Activated CD4-positive, CD25-positive, alpha-beta regulatory T cell treated with anti-CD3 and anti-CD28 coated beads, Interleukin-2, amount 50 U/mL, for 24 hours (primary cell): ENCODE measurements at regions not wholly inside any gene's neighbourhood (a gene's known extent, or its start where the extent isn't known, plus 50 kb on each side); places are given as distances from the start of the nearest gene placed in this dataset.

ENCODE experiments used
- ATAC-seq, 2 donors: fragments of 150-1000 bp; cut with Tn5 transposase; one replicate each; pipeline ENCODE4 v1.10.0; 2021; ENCODE audit warnings: mild to moderate bottlenecking in 1 of 2, moderate library complexity in 1 of 2

DNA sequence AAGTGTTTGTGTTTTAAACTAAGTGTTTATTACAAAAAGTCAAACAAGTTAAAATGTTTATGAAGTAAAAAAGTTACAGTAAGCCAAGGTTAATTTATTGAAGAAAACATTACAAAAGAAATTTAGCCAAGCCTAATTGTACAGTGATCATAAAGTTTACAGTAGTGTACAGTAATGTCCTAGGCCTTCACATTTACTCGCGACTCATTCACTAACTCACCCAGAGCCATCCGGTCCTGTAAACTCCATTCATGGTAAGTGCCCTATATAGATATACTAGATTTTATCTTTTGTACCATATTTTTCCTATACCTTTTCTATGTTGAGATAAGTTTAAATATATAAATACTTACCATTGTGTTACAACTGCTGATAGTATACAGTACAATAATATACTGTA is 481.8 kb upstream of the TENM4 start:
- ATAC-seq: no peak

DNA sequence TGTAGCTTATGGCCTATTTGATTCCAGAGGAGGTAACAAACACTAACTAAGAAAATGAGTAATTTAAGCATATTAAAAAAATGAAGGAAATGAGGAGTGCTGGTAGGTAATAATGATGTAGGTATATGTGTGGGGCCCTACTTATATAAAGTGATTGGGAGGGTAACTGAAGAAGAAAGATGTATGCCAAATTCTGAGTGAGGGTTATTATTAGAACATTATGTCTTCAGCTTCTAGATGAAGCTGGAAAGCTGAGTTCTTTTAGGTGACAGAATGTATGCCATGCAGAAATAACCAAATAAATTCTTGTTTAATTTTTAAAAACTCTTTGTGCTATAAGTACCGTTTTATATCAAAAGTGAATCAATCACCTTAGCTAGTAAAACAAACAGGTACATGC is 479.6 kb upstream of the TENM4 start:
- no peak for ATAC-seq

DNA sequence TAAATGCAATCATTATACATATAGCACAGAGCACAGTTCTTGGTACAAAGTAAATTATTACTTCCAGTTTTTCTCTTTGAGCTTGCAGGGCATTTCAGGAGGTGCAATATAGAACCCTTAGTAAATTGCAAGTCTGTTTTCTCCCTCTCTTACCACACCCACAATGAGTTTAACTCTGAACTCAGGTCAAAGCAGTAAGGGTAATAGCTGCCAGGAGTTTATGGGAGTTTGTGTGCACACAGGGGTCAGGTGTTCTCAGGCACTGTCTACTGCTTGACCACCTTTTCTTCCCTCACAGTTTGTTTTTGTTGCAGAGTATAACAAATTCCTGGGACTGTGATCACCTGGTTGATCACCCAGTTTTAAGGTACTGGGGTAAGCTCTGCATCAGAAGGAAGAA is 478.5 kb upstream of the TENM4 start:
- no peak for ATAC-seq

DNA sequence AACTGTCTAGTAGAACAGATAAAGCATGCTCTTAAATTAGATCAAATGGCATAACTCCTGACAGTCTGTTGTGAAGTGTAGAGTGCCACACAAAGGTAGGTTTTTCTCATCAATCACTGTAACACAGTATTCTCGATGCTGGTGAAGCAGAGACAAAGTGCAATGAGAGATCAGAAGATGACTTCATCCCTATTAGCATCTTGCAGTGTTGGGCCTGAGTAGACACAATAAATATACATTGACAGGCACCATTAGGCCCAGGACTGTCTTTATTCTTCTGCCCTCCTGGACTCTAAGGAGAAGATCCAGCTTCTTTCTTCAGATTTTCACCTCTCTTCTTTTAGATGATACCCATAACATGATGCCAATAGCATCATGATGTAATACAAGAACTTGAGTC is 478.0 kb upstream of the TENM4 start:
- no peak for ATAC-seq

DNA sequence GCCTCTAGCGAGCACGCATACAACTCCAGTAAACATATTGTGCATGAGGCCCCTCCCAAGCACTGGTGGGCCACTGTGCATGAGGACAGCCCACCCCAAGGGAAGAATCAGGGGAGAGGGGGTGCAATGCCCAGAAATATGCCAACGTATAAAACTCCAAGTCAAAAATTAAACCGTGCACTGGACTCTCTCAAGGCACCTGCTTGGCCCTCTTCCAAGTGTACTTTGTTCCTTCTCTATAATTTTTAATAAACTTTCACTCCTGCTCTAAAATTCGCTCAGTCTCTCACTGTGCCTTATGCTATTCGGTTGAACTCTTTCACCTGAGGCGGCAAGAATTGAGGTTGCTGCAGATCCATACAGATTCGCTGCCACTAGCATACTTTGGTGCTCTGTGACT is 465.3 kb upstream of the TENM4 start:
- ATAC-seq: no peak

DNA sequence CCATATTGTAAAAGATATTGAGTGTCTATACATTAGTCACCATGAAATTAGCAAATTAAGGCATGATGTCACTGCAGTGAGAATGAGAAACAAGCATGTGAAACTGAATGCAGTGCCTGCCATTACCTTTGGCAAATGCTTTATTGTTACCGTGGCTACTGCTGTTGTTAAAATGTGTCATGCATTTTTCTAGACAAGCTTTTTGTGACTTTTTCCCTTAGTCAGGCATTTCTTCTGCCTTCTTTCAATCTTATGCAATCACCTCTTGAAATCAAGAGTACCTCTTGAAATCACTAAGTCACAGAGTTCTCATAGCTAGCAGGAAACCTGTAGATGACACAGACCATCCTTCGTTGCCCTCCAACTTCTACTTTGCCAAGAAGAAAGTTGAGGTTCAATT is 461.7 kb upstream of the TENM4 start:
- no peak for ATAC-seq

DNA sequence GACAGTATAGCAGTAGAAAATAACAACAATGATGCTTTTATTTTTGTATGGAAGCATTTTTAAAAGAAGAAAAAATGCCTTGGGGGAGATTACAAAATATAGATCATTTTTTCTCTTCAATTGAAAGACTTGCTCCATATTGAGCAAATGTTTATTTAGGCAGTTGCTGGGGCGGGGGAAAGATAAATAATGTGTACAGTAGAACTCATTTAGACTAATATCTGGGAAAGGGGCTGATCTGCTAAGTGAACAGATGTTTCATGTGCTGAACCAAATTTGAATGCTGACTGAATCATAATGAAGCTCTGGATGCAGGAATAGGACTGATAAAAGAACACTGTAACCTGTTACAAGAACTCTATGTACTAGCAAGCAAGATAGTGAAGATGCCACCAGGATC is 457.1 kb upstream of the TENM4 start:
- no peak for ATAC-seq

DNA sequence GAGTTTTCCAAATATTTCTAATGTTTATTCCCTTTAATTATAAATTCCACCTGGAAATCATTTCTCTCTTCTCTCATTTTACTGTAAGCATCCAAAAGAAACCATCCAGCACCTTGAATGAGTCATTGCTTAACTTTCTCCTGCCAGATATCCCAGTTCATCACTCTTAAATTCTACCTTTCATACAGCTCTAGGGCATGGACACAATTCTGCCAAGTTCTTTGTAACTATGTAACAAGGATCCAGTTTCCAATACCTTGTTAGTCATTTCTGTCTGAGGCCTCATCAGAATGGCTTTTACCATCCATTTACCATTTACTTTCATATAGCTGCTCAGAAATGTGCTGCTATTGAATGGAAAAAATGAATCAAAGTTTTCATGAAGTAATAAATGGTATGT is 455.4 kb upstream of the TENM4 start:
- ATAC-seq: no peak

DNA sequence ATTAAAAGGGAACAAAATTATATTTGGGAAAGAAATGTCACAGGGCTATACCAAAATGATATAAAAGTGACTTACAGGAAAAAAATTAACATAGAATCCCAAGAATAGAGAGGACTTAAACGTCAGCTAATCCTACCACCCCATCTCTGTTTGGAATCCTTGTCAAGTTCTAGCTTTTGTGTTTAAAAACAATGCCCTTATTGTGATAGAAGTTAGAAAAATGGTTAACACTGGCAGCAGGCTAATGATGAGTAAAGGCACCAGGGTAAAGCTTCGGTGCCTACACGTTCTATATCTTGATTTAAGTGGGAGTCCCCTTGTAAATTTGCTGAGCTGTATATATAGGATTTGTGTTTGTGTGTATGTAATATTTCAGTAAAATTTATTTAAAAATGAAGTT is 453.3 kb upstream of the TENM4 start:
- no peak for ATAC-seq

DNA sequence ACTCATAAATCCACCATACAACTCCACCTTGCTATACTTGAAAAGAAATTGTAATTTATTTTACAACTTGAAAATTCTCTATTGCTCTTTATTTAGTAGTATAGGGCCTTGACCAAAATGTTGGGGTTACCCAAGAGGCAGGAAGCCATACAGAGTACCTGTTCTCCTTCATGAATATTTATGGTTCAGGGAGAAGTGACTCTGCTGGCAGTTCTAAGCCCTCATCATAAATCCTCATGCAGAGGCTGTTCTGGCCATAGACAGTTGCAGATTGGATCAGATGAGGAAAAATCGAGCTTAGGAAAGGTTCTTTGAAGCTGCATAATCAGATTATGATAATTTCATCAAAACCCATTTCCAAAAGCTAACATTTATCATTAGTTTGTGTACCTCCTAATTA is 449.4 kb upstream of the TENM4 start:
- no peak for ATAC-seq

DNA sequence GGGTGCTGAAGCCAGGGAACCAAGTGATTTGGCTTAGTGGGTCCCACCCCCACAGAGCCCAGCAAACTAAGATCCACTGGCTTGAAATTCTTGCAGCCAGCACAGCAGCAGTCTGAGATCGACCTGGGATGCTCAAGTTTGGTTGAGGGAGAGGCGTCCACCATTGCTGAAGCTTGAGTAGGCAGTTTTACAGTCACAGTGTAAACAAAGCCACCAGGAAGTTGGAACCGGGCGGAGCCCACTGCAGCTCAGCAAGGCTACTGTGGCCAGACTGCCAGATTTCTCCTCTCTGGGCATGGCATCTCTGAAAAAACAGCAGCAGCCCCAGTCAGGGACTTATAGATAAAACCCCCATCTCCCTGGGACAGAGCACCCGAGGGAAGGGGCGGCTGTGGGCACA is 424.1 kb upstream of the TENM4 start:
- ATAC-seq: no peak

DNA sequence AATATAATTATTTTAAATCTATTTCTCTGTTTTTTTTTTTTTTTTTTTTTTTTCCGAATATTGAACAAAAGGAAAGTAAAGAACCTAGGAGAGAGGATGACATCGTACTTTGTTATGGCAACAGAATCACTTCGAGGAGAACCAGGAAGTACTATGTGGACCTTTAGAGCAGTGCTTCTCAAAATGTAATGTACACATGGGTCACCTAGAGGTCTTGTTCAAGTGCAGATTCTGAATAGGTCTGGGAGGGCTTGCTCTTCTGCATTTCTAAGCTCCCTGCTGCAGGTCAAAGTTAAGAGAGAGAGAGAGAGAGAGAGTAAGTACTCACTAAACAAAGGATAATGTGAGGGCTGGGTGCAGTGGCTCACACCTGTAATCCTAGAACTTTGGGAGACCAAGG is 419.5 kb upstream of the TENM4 start:
- ATAC-seq: no peak

DNA sequence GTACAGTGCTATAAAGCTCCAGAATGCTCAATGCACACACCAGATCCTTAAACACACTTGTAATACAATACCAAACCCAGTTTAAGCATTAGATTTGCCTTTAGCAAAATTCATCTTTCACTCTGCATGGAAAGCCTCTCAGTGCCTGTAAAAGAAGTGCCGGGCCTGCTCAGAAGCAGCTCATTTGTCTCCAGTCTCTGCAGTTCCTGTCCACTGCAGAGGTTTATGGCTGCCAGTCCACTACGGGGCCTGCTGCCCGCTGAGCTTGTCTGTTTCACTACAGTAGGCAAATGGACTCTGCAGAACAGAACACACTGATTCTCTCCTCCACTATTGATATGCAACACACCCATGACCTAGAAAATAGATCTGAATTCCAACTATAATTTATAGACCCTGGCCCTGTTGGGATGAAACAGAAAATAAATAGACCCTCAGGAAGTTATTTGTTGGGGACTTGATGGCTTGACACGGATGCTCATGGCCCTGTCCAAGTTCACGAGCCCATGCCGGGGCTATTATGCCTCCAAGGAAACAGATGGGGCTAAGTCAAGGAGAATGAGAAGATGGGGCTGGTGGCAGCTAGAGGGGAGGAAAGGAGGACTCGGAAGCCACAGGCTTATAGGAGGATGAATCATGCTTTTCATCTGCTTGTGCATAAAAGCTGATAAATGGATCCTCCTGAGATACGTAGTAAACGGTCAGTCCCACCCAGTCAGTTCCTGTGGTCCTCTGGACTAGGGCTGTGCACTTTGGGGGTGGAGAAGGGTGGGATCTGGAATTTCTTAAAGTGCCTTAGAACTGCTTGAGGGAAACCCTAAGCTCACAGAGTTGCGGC is 416.8 kb upstream of the TENM4 start:
- no peak for ATAC-seq

DNA sequence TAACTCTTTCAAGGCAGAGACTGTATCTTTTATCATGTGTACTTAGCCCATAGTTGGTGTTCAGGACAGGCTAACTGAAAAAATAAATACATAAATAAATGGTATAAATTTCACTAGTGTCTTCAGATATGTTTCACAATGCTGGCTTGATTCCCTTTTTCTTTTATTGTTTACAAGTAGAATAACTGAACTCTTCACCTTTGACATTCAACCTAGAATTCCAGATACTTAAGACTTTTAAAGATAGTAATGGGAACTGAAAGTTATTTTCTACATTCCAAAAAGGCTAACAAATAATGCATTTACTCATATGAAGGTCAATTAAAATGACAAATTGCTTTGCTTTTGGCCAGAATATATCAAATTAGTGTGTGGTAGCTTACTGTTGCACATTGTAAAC is 411.3 kb upstream of the TENM4 start:
- no peak for ATAC-seq

DNA sequence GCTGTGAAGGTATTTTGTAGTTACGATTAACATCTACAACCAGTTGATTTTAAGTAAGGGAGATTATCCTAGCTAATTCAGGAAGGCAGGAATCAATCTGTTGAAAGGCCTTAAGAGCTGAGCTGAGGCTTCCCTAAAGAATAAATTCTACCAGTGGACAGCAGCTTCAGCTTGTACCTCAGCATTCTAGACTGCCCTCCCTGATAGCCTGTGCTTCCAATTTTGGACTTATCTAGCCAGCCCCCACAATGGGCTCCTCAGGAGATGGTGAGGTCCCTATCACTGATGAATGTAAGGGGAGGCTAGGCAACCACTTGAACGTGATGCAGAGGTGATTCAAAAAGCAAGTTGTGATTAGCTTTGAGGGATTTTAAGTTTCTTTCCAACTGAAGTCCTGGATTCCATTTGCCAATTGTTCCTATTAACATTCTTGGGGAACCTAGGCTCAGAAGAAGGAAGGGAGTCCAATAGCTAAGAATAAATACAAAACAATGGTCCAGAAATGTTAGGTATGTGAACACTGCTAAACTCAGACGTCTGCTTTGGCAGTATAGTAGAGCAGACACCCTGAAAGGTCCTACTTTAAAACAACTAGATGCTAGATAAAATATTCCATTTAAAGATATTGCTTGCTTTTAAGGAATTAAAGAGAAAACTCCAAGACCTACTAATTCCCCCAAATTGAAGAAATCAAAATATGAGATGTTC is 404.3 kb upstream of the TENM4 start:
- no peak for ATAC-seq

DNA sequence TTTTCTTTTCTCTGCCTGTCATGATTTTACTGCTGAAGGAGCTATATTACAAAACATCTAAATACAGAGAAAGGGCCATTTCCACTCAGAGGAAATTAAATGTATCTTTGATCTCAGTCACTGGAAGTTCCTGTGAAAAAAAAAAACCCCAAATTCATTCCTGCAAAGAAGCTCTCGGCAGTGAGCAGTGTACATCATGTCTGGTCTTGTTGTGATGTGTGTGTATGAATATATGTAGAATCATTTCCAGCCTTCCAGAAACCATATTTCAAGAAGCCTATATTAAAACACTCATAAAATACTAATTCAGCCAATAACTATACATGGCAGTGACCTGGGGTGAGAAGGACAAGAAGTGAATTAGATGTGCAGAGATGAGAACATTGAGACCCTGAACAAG is 393.2 kb upstream of the TENM4 start:
- ATAC-seq: no peak

DNA sequence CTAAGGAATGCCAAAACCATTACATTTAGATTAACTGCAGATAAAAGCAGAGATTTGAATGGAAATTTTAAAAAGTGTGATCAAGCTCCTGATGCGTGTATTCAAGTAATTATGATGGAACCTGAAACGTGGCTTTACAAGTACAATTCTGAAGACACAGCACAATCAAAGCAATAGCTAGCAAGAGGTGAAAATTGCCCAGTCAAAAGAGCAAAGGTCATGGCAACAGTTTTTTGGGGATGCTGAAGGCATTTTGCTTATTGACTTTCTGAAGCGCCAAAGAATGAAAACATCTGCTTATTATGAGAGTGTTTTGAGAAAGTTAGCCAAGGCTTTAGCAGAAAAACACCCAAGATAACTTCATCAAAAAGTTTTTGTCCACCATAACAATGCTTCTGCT is 389.6 kb upstream of the TENM4 start:
- no peak for ATAC-seq

DNA sequence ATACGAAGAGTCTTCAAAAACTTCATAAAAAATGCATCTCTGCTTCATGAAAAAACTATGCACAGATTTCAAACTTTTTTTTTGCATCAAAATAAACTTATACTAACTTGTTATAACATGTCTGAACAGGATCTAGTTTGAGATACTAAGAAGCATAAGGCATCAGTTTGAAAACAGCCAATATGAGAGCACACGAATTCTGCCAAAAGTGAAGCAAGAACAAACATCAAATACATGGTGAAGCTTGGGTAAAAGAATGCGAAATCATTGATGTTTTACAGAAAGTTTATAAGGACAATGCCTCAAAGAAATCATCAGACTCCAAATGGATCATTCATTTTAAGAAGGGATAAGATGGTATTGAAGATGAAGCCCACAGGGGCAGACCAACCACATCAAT is 389.1 kb upstream of the TENM4 start:
- no peak for ATAC-seq

DNA sequence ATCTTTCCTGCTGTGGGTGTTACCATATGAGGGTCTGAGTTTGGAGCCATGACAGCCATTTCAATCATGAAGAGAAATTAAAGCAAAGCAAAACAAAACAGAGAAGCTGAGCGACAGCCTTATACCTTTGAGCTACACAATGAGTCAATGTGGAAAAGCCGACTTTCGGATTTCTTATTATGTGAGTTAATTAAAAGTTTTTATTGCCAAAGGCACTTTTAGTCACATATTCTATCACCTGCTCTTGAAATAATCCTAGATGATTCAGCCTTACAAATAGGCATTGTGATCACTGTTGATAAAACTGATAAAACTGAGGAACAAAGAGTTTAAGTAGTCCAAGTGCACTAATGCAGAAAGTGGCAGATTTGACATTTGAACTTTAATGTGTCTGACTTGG is 381.9 kb upstream of the TENM4 start:
- no peak for ATAC-seq

DNA sequence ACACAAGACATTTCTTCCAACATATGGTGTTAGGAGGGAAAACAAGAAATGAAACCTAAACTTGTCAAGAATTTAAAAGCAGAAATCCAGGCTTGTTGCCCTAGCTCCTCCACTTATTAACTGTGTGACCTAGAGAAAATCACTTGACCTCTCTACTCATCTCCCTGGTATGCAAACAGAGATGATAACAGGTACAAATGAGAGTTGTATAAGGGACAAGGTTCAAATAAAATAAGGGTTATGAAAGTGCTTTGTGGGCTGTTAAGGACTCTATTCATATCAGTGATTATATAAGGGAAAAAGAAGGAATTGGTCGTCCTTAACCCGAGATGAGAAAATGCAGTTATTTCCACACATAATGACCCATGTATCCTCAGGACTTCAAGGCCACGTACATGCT is 372.7 kb upstream of the TENM4 start:
- ATAC-seq: no peak

DNA sequence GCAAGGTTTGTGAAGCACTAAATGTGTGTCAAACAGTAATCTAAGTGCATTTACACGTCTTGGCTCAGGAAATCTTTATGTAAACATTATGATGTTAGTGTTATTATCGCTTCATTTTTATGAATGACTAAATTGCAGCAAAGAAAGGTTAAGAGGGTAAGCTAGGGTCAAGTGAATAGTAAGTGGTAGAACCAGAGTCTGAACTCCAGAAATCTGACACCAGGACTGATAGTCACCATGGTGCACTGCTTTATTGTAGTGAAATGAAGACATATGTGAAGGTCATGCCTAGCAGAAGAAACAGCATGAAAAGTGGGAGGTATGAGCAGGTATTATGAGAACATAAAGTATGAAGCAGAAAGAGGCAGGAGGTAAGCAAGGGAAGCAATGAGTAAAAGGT is 368.7 kb upstream of the TENM4 start:
- ATAC-seq: no peak

DNA sequence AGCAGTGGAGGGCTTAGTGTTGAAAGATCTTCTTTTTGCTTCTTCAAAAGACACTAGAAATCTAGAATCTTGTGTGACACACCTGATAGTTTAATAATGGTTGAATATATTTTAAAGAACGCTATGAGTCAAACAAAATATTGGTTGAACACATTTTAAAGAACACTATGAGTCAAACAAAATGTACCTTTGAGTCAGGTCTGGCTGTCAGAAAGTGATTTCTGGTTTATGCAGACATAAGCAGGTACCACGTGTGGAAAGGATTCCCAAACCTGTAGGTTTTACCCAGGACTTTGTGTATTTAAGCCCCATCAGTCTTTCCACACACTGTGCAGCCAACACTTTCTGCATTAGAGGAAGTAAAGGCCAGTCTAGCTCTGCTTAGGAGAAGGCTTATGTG is 366.7 kb upstream of the TENM4 start:
- ATAC-seq: no peak

DNA sequence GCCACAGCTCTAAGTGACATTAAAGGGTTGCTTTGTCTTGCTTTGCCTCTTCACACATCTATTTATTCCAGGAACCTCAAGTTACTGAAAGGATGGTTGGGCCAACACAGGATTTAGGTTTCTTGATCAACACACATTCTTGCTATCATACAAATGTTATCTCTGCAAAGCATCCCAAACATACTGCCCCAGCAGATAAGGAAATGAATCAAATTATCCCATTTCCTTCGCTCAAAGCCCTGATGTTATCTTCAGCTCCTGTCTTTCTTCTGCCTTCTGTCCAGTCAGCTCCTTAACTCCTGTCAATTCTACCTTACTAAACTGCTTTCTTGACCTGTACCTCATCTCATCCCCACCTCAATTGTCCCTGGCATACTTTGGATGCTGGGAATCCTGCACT is 355.9 kb upstream of the TENM4 start:
- no peak for ATAC-seq

DNA sequence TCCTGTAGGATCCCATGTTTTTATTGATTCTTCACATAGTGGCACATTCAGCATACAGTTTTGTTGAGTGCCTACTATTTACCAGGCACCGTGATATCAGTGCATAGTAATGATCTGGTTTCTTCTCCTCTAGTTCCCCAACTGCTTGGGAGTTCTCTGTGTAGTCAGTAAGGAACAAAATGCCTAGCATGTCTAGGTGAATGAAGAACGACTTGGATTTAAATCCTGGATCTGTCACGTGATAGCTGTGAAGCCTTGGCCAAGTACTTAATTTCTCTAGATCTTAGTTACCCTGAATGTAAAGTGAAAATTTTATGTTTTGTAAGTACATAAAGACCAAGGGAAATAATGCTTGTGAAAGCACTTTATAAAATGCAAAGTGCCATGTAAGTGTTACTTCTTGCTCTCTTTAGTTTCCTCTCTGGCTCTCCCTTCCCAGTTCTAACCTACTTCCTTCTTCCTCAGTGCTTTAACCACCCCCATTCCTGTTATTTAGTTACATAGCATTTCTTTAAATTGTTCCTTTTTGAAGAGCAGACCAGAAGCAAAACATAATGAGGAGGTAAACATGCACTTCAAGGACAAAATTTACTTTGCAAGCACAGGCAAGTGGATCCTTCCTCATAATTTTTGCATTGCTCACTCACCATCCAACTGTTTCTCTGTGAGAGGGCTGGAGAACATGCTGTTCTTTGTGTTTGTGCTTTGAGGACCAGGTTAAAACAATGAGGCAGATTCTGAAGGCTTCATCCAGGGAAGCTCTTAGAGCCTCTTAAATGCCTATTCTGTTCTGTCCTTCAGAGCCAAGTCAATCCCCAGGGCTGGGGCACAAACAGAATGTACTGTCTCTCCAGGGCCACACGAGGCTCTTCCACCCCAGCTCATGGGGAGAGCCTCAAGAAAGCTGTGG is 353.9 kb upstream of the TENM4 start:
- no peak for ATAC-seq
